Neuronal stem cell (in vitro differentiated cells): ENCODE measurements at regions not wholly inside any gene's neighbourhood (a gene's known extent, or its start where the extent isn't known, plus 50 kb on each side); places are given as distances from the start of the nearest gene placed in this dataset.

ENCODE experiments used
- DNase-seq: peaks from one replicate; pipeline ENCODE4 v3.0.0-alpha.2; 2013; ENCODE audit warnings: low spot score
- H2AFZ ChIP-seq: one replicate; pipeline ENCODE4 v1.6.1; 2013; ENCODE audit warnings: mild to moderate bottlenecking, low read length, inconsistent platforms
- H2AK5ac ChIP-seq: 2 replicates; pipeline ENCODE4 v1.6.1; 2013; ENCODE audit warnings: low read depth, mild to moderate bottlenecking, inconsistent platforms, low read length, moderate library complexity, mixed read lengths
- H2BK120ac ChIP-seq: 2 replicates; pipeline ENCODE4 v1.6.1; 2013; ENCODE audit warnings: low read depth, mild to moderate bottlenecking, inconsistent platforms, low read length, moderate library complexity, mixed read lengths
- H2BK12ac ChIP-seq: one replicate; pipeline ENCODE4 v1.6.1; 2013; ENCODE audit warnings: low read length, inconsistent platforms
- H2BK15ac ChIP-seq: 2 replicates; pipeline ENCODE4 v1.6.1; 2013; ENCODE audit warnings: mild to moderate bottlenecking, low read length, inconsistent platforms, mixed read lengths
- H2BK5ac ChIP-seq: one replicate; pipeline ENCODE4 v1.6.1; 2013; ENCODE audit warnings: inconsistent platforms, mild to moderate bottlenecking, low read length, moderate library complexity
- H3K14ac ChIP-seq: one replicate; pipeline ENCODE4 v1.6.1; 2013; ENCODE audit warnings: low read length, inconsistent platforms
- H3K18ac ChIP-seq: 2 replicates; pipeline ENCODE4 v1.6.1; 2013; ENCODE audit warnings: low read length, inconsistent platforms
- H3K23ac ChIP-seq: 2 replicates; pipeline ENCODE4 v1.6.1; 2013; ENCODE audit warnings: low read depth, mild to moderate bottlenecking, mixed read lengths, low read length, inconsistent platforms; ENCODE audit not compliant: poor library complexity
- H3K27ac ChIP-seq: replicated peaks from 3 replicates; pipeline ENCODE4 v1.5.1; 2013; ENCODE audit warnings: low read length, inconsistent platforms
- H3K27me3 ChIP-seq, 3 experiments: 2 replicates each; pipeline ENCODE4 v1.6.1; 2013; ENCODE audit warnings: low read length in 3 of 3, mild to moderate bottlenecking in 2 of 3, inconsistent platforms in 1 of 3, low read depth in 1 of 3, mixed read lengths in 1 of 3, moderate library complexity in 1 of 3; ENCODE audit not compliant: control insufficient read depth in 3 of 3, insufficient read depth in 3 of 3
- H3K36me3 ChIP-seq, 2 donors: replicated peaks in 1 of 2; 2 replicates each; pipeline ENCODE4 v1.6.1; 2013; ENCODE audit warnings: low read length in 2 of 2; ENCODE audit not compliant: control insufficient read depth in 2 of 2, insufficient read depth in 2 of 2
- H3K4ac ChIP-seq: 2 replicates; pipeline ENCODE4 v1.6.1; 2013; ENCODE audit warnings: inconsistent platforms, mild to moderate bottlenecking, low read length, moderate library complexity
- H3K4me1 ChIP-seq, 2 donors: 1 replicate in 1 of 2; 2 replicates in 1 of 2; pipeline ENCODE4 v1.6.1; 2013; ENCODE audit warnings: low read length in 2 of 2, low read depth in 1 of 2; ENCODE audit not compliant: control insufficient read depth in 2 of 2, insufficient read depth in 1 of 2
- H3K4me2 ChIP-seq: one replicate; pipeline ENCODE4 v1.6.1; 2013; ENCODE audit warnings: mild to moderate bottlenecking, low read length, inconsistent platforms; ENCODE audit not compliant: insufficient read depth, poor library complexity, severe bottlenecking
- H3K4me3 ChIP-seq, 2 donors: 2 replicates each; pipeline ENCODE4 v1.5.1; 2013; ENCODE audit warnings: low read length in 2 of 2, mild to moderate bottlenecking in 2 of 2, inconsistent platforms in 1 of 2, moderate library complexity in 1 of 2
- H3K79me1 ChIP-seq: one replicate; pipeline ENCODE4 v1.6.1; 2013; ENCODE audit warnings: low read depth, mild to moderate bottlenecking, inconsistent platforms, low read length, moderate library complexity
- H3K9ac ChIP-seq: one replicate; pipeline ENCODE4 v1.6.1; 2013; ENCODE audit warnings: mild to moderate bottlenecking, low read depth, low read length, inconsistent platforms; ENCODE audit not compliant: poor library complexity
- H3K9me3 ChIP-seq, 2 donors: replicated peaks in 1 of 2; 2 replicates each; pipeline versions ENCODE3 to v1.6.1; 2013; ENCODE audit warnings: low read length in 2 of 2, mild to moderate bottlenecking in 2 of 2, inconsistent platforms in 1 of 2, low read depth in 1 of 2, mixed read lengths in 1 of 2, moderate library complexity in 1 of 2; ENCODE audit not compliant: control insufficient read depth in 2 of 2, insufficient read depth in 1 of 2
- H4K8ac ChIP-seq: one replicate; pipeline ENCODE4 v1.6.1; 2013; ENCODE audit warnings: low read depth, mild to moderate bottlenecking, inconsistent platforms, low read length, moderate library complexity
- H4K91ac ChIP-seq: one replicate; pipeline ENCODE4 v1.6.1; 2013; ENCODE audit warnings: low read length, low read depth, mild to moderate bottlenecking, inconsistent platforms; ENCODE audit not compliant: poor library complexity
- WGBS, 2 donors: extraction: QIAGEN DNeasy Blood & Tissue Kit; methylation state at CpG; one replicate each; pipeline ENCODE4 v1.1.7; 2013; ENCODE audit warnings: missing lambda C conversion rate in 2 of 2, mixed read lengths in 1 of 2; ENCODE audit not compliant: insufficient read length in 2 of 2, insufficient replicate concordance in 1 of 2; ENCODE audit errors: extremely low coverage in 2 of 2; 5-methylcytosine and 5-hydroxymethylcytosine counted together

GRCh38 chr15:69532856-69533255 is 80.2 kb downstream of the RPLP1 start:
- Histone ChIP-seq H3K23ac (no peak overlapping the region), H2BK12ac (no peak overlapping the region), H2BK120ac (no peak overlapping the region), H2AFZ (no peak overlapping the region), H3K79me1 (no peaks in the 10 kb centered on the region), H3K9me3 (no peaks in the 10 kb centered on the region), H3K4me2 (no peak overlapping the region), H2BK5ac (no peak overlapping the region), H4K91ac (no peak overlapping the region), H3K14ac (no peak overlapping the region), H3K4ac (no peak overlapping the region), H3K36me3 (no peaks in the 10 kb centered on the region), H4K8ac (no peak overlapping the region), H3K27ac (no peak overlapping the region), H3K4me1 (peaks cover 11 to 25% of the 10 kb centered on the region in 2 donors), H2AK5ac (no peak overlapping the region), H3K9ac (no peak overlapping the region), H3K4me3 (no peak overlapping the region), H2BK15ac (no peak overlapping the region), H3K27me3 (peaks cover 0 to 53% (median 0%) of the 10 kb centered on the region in 3 experiments), H3K18ac (no peak overlapping the region)
- WGBS, 2 donors = no CpG with 5 or more reads among the region's 4 CpGs
- DNase-seq = no peak

GRCh38 chr15:69533522-69533921 is 80.9 kb downstream of the RPLP1 start:
- Histone ChIP-seq H3K79me1 (no peaks in the 10 kb centered on the region), H4K91ac (no peak overlapping the region), H2BK12ac (no peak overlapping the region), H3K4me3 (no peak overlapping the region), H4K8ac (no peak overlapping the region), H2BK15ac (no peak overlapping the region), H3K18ac (no peak overlapping the region), H2AFZ (no peak overlapping the region), H3K27ac (no peak overlapping the region), H3K27me3 (peaks cover 0 to 48% (median 0%) of the 10 kb centered on the region in 3 experiments), H3K36me3 (no peaks in the 10 kb centered on the region), H3K9me3 (no peaks in the 10 kb centered on the region), H2AK5ac (no peak overlapping the region), H3K4me2 (no peak overlapping the region), H2BK120ac (no peak overlapping the region), H3K4ac (no peak overlapping the region), H3K9ac (no peak overlapping the region), H2BK5ac (no peak overlapping the region), H3K14ac (no peak overlapping the region), H3K4me1 (peaks cover 11 to 25% of the 10 kb centered on the region in 2 donors), H3K23ac (no peak overlapping the region)
- no CpG with 5 or more reads among the region's 5 CpGs for WGBS, 2 donors
- no peak for DNase-seq

- no peak overlapping the region for H3K4me3 ChIP-seq
- H3K4me2 ChIP-seq = no peak overlapping the region
- H3K27me3 ChIP-seq = peaks cover 0 to 31% (median 0%) of the 10 kb centered on the region in 3 experiments
- H3K27ac ChIP-seq = no peak overlapping the region
- H2BK120ac ChIP-seq = no peak overlapping the region
- H2AFZ ChIP-seq = no peak overlapping the region
- H3K9me3 ChIP-seq = no peaks in the 10 kb centered on the region
- no peak overlapping the region for H4K8ac ChIP-seq
- no peak for DNase-seq
- no peak overlapping the region for H3K23ac ChIP-seq
- peaks cover 11 to 19% of the 10 kb centered on the region in 2 donors for H3K4me1 ChIP-seq
- no peak overlapping the region for H4K91ac ChIP-seq
- H2BK15ac ChIP-seq = no peak overlapping the region
- no peak overlapping the region for H3K14ac ChIP-seq
- no peak overlapping the region for H3K18ac ChIP-seq
- H2BK5ac ChIP-seq = no peak overlapping the region
- no CpG with 5 or more reads among the region's 4 CpGs for WGBS, 2 donors
- H2AK5ac ChIP-seq = no peak overlapping the region
- no peak overlapping the region for H3K9ac ChIP-seq
- H2BK12ac ChIP-seq = no peak overlapping the region
- no peaks in the 10 kb centered on the region for H3K79me1 ChIP-seq
- H3K36me3 ChIP-seq = no peaks in the 10 kb centered on the region
- no peak overlapping the region for H3K4ac ChIP-seq
Observed at GRCh38 chr15:69535101-69535638, 82.6 kb downstream of the RPLP1 start.

- Histone ChIP-seq H3K4me3 (no peak overlapping the region), H2AK5ac (no peak overlapping the region), H3K27me3 (peaks cover 0 to 30% (median 0%) of the 10 kb centered on the region in 3 experiments), H3K27ac (no peak overlapping the region), H3K18ac (no peak overlapping the region), H3K9me3 (no peaks in the 10 kb centered on the region), H2BK15ac (no peak overlapping the region), H3K4me1 (peaks cover 9 to 12% of the 10 kb centered on the region in 2 donors), H3K4me2 (no peak overlapping the region), H3K36me3 (no peaks in the 10 kb centered on the region), H4K8ac (no peak overlapping the region), H3K79me1 (no peaks in the 10 kb centered on the region), H2AFZ (no peak overlapping the region), H4K91ac (no peak overlapping the region), H3K9ac (no peak overlapping the region), H3K4ac (no peak overlapping the region), H2BK5ac (no peak overlapping the region), H3K14ac (no peak overlapping the region), H2BK120ac (no peak overlapping the region), H2BK12ac (no peak overlapping the region), H3K23ac (no peak overlapping the region)
- DNase-seq = no peak
- no CpG with 5 or more reads among the region's 6 CpGs for WGBS, 2 donors
Observed at GRCh38 chr15:69535998-69536397, 83.4 kb downstream of the RPLP1 start.
